ENCODE measurements at regions not wholly inside any gene's neighbourhood (a gene's known extent, or its start where the extent isn't known, plus 50 kb on each side); places are given as distances from the start of the nearest gene placed in this dataset.

DNA sequence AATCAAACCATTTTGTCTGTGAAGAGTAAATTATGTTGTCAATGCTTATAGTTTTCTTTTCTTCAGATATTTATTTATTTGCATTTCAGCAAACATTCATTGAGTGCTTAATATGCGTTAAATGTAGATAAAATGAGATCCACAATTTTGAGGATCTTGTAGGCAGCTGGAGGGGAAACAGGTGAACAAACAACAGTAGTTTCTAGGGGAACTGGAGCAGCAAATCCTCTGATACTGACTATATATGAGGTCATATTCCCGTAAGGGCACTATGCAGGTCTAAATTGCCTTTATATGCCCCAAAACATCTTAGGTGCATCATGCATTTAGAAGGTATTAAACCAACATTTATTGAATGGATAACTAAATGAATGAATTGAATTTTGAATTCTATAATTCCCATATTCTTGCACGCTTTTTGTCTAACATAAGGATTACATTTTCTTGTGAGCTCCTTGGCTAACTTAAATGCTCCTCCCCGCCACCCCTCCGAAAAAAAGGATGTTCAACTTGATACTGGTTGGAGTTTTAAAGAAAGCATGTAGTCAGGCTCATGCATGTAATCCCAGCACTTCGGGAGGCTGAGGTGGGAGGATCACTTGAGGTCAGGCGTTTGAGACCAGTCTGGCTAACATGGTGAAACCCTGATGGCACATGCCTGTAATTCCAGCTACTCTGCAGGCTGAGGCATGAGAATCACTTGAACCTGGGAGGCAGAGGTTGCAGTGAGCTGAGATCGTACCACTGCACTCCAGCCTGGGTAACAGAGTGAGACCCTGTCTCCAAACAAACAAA is 299.8 kb downstream of the TMEM38B start (continued):
- TF ChIP-seq, protein P1, sequence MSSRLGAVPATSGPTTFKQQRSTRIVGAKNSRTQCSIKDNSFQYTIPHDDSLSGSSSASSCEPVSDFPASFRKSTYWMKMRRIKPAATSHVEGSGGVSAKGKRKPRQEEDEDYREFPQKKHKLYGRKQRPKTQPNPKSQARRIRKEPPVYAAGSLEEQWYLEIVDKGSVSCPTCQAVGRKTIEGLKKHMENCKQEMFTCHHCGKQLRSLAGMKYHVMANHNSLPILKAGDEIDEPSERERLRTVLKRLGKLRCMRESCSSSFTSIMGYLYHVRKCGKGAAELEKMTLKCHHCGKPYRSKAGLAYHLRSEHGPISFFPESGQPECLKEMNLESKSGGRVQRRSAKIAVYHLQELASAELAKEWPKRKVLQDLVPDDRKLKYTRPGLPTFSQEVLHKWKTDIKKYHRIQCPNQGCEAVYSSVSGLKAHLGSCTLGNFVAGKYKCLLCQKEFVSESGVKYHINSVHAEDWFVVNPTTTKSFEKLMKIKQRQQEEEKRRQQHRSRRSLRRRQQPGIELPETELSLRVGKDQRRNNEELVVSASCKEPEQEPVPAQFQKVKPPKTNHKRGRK (CRISPR knock-in tag; IDR thresholded peaks at IDR 0.05; ENCODE audit: borderline replicate concordance): no peak
- TF ChIP-seq, protein P2, sequence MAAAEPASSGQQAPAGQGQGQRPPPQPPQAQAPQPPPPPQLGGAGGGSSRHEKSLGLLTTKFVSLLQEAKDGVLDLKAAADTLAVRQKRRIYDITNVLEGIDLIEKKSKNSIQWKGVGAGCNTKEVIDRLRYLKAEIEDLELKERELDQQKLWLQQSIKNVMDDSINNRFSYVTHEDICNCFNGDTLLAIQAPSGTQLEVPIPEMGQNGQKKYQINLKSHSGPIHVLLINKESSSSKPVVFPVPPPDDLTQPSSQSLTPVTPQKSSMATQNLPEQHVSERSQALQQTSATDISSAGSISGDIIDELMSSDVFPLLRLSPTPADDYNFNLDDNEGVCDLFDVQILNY (CRISPR knock-in tag; IDR thresholded peaks at IDR 0.05): no peak
- TF ChIP-seq, protein P3, sequence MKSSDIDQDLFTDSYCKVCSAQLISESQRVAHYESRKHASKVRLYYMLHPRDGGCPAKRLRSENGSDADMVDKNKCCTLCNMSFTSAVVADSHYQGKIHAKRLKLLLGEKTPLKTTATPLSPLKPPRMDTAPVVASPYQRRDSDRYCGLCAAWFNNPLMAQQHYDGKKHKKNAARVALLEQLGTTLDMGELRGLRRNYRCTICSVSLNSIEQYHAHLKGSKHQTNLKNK (CRISPR knock-in tag; IDR thresholded peaks at IDR 0.05): no peak
- TF ChIP-seq PREB (CRISPR knock-in tag; IDR thresholded peaks at IDR 0.05; ENCODE audit: borderline replicate concordance) (no peak), TEAD4 (CRISPR knock-in tag; IDR thresholded peaks at IDR 0.05) (no peak), ZBTB21 (CRISPR knock-in tag; IDR thresholded peaks at IDR 0.05; ENCODE audit: borderline replicate concordance) (no peak), ZNF121 (CRISPR knock-in tag; IDR thresholded peaks at IDR 0.05) (no peak), USF1 (CRISPR knock-in tag; IDR thresholded peaks at IDR 0.05) (no peak), NR2C2 (CRISPR knock-in tag; IDR thresholded peaks at IDR 0.05) (no peak)
- TF ChIP-seq, protein P4, sequence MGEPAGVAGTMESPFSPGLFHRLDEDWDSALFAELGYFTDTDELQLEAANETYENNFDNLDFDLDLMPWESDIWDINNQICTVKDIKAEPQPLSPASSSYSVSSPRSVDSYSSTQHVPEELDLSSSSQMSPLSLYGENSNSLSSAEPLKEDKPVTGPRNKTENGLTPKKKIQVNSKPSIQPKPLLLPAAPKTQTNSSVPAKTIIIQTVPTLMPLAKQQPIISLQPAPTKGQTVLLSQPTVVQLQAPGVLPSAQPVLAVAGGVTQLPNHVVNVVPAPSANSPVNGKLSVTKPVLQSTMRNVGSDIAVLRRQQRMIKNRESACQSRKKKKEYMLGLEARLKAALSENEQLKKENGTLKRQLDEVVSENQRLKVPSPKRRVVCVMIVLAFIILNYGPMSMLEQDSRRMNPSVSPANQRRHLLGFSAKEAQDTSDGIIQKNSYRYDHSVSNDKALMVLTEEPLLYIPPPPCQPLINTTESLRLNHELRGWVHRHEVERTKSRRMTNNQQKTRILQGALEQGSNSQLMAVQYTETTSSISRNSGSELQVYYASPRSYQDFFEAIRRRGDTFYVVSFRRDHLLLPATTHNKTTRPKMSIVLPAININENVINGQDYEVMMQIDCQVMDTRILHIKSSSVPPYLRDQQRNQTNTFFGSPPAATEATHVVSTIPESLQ (CRISPR knock-in tag; IDR thresholded peaks at IDR 0.05): no peak

DNA sequence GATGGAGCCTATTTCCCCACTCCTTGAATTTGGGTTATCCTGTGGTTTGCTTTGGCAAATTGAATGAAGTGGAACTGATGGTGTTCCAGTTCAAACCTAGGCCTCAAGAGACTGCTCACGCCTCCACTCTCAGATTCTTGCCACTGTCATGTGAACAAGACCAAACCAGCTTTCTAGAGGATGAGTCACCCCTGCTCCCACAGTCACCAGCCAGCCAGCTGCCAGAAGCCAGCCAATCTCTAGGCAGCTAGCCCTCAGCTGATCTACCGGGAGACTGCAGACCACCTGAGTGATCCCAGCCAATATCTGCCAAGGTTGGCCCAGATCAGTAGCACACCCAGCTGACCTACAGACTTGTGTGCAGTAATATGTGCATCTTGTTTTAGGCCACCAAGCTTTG is 300.6 kb downstream of the TMEM38B start:
- POLR2A ChIA-PET: no interaction called here
- Mint-ChIP-seq H3K27me3 (ENCODE audit: low read depth) (no peaks in the 10 kb centered on the region), H3K4me3 (no peak overlapping the region), H3K27ac (no peak overlapping the region), H3K9me3 (no peaks in the 10 kb centered on the region), H3K4me1 (peaks cover 43% of the 10 kb centered on the region), H3K36me3 (no peaks in the 10 kb centered on the region)
- DNase-seq (ENCODE audit: low spot score) (no peak), ATAC-seq (no peak)
- CTCF ChIA-PET: no interaction called here
- TF ChIP-seq JUN (CRISPR knock-in tag; IDR thresholded peaks at IDR 0.05) (no peak), JAZF1 (CRISPR knock-in tag; IDR thresholded peaks at IDR 0.05) (no peak), ZNF671 (CRISPR knock-in tag; IDR thresholded peaks at IDR 0.05) (no peak), EMX1 (CRISPR knock-in tag; IDR thresholded peaks at IDR 0.05) (no peak), USF1 (CRISPR knock-in tag; IDR thresholded peaks at IDR 0.05) (no peak), TEAD4 (CRISPR knock-in tag; IDR thresholded peaks at IDR 0.05) (no peak), ZNF121 (CRISPR knock-in tag; IDR thresholded peaks at IDR 0.05) (no peak), PREB (CRISPR knock-in tag; IDR thresholded peaks at IDR 0.05; ENCODE audit: borderline replicate concordance) (no peak), SOX15 (CRISPR knock-in tag; IDR thresholded peaks at IDR 0.05) (no peak), ZNF396 (CRISPR knock-in tag; IDR thresholded peaks at IDR 0.05; ENCODE audit: borderline replicate concordance) (no peak), SP1 (CRISPR knock-in tag; conservative IDR thresholded peaks at IDR 0.05) (no peak)
- TF ChIP-seq, protein P5, sequence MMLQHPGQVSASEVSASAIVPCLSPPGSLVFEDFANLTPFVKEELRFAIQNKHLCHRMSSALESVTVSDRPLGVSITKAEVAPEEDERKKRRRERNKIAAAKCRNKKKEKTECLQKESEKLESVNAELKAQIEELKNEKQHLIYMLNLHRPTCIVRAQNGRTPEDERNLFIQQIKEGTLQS (CRISPR knock-in tag; conservative IDR thresholded peaks at IDR 0.05): no peak
- TF ChIP-seq, protein P2 (CRISPR knock-in tag; IDR thresholded peaks at IDR 0.05): no peak
- TF ChIP-seq, protein P6, sequence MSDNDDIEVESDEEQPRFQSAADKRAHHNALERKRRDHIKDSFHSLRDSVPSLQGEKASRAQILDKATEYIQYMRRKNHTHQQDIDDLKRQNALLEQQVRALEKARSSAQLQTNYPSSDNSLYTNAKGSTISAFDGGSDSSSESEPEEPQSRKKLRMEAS (CRISPR knock-in tag; IDR thresholded peaks at IDR 0.05): no peak
- TF ChIP-seq, protein P7, sequence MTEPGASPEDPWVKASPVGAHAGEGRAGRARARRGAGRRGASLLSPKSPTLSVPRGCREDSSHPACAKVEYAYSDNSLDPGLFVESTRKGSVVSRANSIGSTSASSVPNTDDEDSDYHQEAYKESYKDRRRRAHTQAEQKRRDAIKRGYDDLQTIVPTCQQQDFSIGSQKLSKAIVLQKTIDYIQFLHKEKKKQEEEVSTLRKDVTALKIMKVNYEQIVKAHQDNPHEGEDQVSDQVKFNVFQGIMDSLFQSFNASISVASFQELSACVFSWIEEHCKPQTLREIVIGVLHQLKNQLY (CRISPR knock-in tag; IDR thresholded peaks at IDR 0.05): no peak

All from WTC11 (cell line).